Osteocyte (in vitro differentiated cells): ENCODE measurements at regions not wholly inside any gene's neighbourhood (a gene's known extent, or its start where the extent isn't known, plus 50 kb on each side); places are given as distances from the start of the nearest gene placed in this dataset.

Experiments
- DNase-seq: peaks from one replicate; pipeline ENCODE4 v3.0.0; 2021; ENCODE audit warnings: mixed read lengths; ENCODE audit not compliant: unreplicated experiment; ENCODE audit errors: extremely low spot score
- H3K27ac Mint-ChIP-seq: one replicate; pipeline ENCODE4 v1.8.0; 2021; ENCODE audit warnings: mild to moderate bottlenecking, mixed read lengths; ENCODE audit not compliant: unreplicated experiment
- H3K27me3 Mint-ChIP-seq: one replicate; pipeline ENCODE4 v1.8.0; 2021; ENCODE audit warnings: mixed read lengths; ENCODE audit not compliant: unreplicated experiment
- H3K36me3 Mint-ChIP-seq: one replicate; pipeline ENCODE4 v1.8.0; 2021; ENCODE audit warnings: mixed read lengths; ENCODE audit not compliant: unreplicated experiment
- H3K4me1 Mint-ChIP-seq: one replicate; pipeline ENCODE4 v1.8.0; 2021; ENCODE audit warnings: mixed read lengths; ENCODE audit not compliant: unreplicated experiment
- H3K4me3 Mint-ChIP-seq: one replicate; pipeline ENCODE4 v1.8.0; 2021; ENCODE audit warnings: mild to moderate bottlenecking, moderate library complexity, mixed read lengths; ENCODE audit not compliant: unreplicated experiment
- H3K9me3 Mint-ChIP-seq: one replicate; pipeline ENCODE4 v1.8.0; 2021; ENCODE audit warnings: mixed read lengths; ENCODE audit not compliant: unreplicated experiment
- CTCF ChIP-seq: fragments of 200-600 bp; sonication (generic); IDR thresholded peaks from 2 replicates; pipeline ENCODE4 v1.5.0; 2021; ENCODE audit warnings: antibody characterized with exemption, mild to moderate bottlenecking, moderate library complexity

- Mint-ChIP-seq H3K27me3 (no peaks in the 10 kb centered on the region), H3K9me3 (no peaks in the 10 kb centered on the region), H3K36me3 (no peaks in the 10 kb centered on the region), H3K4me1 (no peaks in the 10 kb centered on the region), H3K27ac (no peak overlapping the region), H3K4me3 (no peak overlapping the region)
- no peak for DNase-seq
- TF ChIP-seq CTCF, result no peak
Measured at GRCh38 chr2:76472946-76473345, 762.2 kb upstream of the GCFC2 start.

- H3K4me3 Mint-ChIP-seq, result no peak overlapping the region
- no peaks in the 10 kb centered on the region for H3K36me3 Mint-ChIP-seq
- H3K27ac Mint-ChIP-seq, result no peak overlapping the region
- no peaks in the 10 kb centered on the region for H3K4me1 Mint-ChIP-seq
- H3K9me3 Mint-ChIP-seq, result no peaks in the 10 kb centered on the region
- H3K27me3 Mint-ChIP-seq, result no peaks in the 10 kb centered on the region
- DNase-seq, result no peak
- TF ChIP-seq CTCF, result no peak
Measured at GRCh38 chr2:76469066-76469465, 758.4 kb upstream of the GCFC2 start.

- Mint-ChIP-seq H3K4me3 (no peak overlapping the region), H3K27ac (no peak overlapping the region), H3K4me1 (no peaks in the 10 kb centered on the region), H3K9me3 (no peaks in the 10 kb centered on the region), H3K36me3 (no peaks in the 10 kb centered on the region), H3K27me3 (no peaks in the 10 kb centered on the region)
- no peak for TF ChIP-seq CTCF
- no peak for DNase-seq
Measured at GRCh38 chr2:76467326-76467725, 756.6 kb upstream of the GCFC2 start.

GRCh38 chr2:76464310-76464709, 753.6 kb upstream of the GCFC2 start:
- DNase-seq, result no peak
- Mint-ChIP-seq H3K9me3 (no peaks in the 10 kb centered on the region), H3K27ac (no peak overlapping the region), H3K4me3 (no peak overlapping the region), H3K4me1 (no peaks in the 10 kb centered on the region), H3K27me3 (peaks cover 2% of the 10 kb centered on the region), H3K36me3 (no peaks in the 10 kb centered on the region)
- TF ChIP-seq CTCF, result no peak

GRCh38 chr2:76461431-76461830, 750.7 kb upstream of the GCFC2 start:
- Mint-ChIP-seq H3K9me3 (no peaks in the 10 kb centered on the region), H3K27me3 (peaks cover 3% of the 10 kb centered on the region), H3K4me1 (no peaks in the 10 kb centered on the region), H3K4me3 (no peak overlapping the region), H3K36me3 (no peaks in the 10 kb centered on the region), H3K27ac (no peak overlapping the region)
- no peak for TF ChIP-seq CTCF
- DNase-seq, result no peak
